B cell (primary cell): ENCODE measurements at regions not wholly inside any gene's neighbourhood (a gene's known extent, or its start where the extent isn't known, plus 50 kb on each side); places are given as distances from the start of the nearest gene placed in this dataset.

Source experiments
- ATAC-seq: fragments of 200-7000 bp; cut with Tn5 transposase; one replicate; pipeline ENCODE4 v1.10.0; 2021; ENCODE audit warnings: low read depth, mild to moderate bottlenecking, moderate number of reproducible peaks, moderate library complexity
- CTCF ChIA-PET: fragments of 350-600 bp; sonication (Branson Sonifier 250); formaldehyde crosslinking; loops from one replicate; lab custom pipeline; 2021; ENCODE audit warnings: antibody characterized with exemption, inconsistent platforms; lab: Charles Lee
- POLR2A ChIA-PET: fragments of 350-600 bp; sonication (Branson Sonifier 250); formaldehyde crosslinking; loops from one replicate; lab custom pipeline; 2021; ENCODE audit warnings: antibody characterized with exemption; lab: Charles Lee
- DNase-seq: peaks from one replicate; pipeline ENCODE4 v3.0.0; 2013
- H2AFZ ChIP-seq: 2 replicates; pipeline ENCODE4 v1.6.1; 2012; ENCODE audit warnings: mild to moderate bottlenecking, low read depth, low read length; ENCODE audit not compliant: insufficient read depth, poor library complexity, severe bottlenecking
- H3K27ac ChIP-seq, 2 donors: 1 replicate in 1 of 2; 2 replicates in 1 of 2; pipeline ENCODE4 v1.5.1; 2012 to 2013; ENCODE audit warnings: low read length in 2 of 2, mild to moderate bottlenecking in 2 of 2, moderate library complexity in 1 of 2
- H3K27me3 ChIP-seq, 4 experiments: fragments of 200-600 bp in 1 of 4; sonication (generic) in 1 of 4; replicated peaks in 1 of 4; 1 replicate in 2 of 4; 2 replicates in 2 of 4; pipeline versions ENCODE4 v1.6.1 to v1.7.0; 2013 to 2016; ENCODE audit warnings: low read length in 3 of 4, mild to moderate bottlenecking in 2 of 4, mixed read lengths in 1 of 4, moderate library complexity in 1 of 4; ENCODE audit not compliant: insufficient read depth in 4 of 4, control insufficient read depth in 3 of 4; ENCODE audit errors: control extremely low read depth in 1 of 4
- H3K36me3 ChIP-seq, 2 experiments: replicated peaks in 1 of 2; 1 replicate in 1 of 2; 2 replicates in 1 of 2; pipeline versions ENCODE4 v1.6.1 to v1.7.1; 2013; ENCODE audit warnings: low read length in 1 of 2; ENCODE audit not compliant: insufficient read depth in 2 of 2, control insufficient read depth in 1 of 2; ENCODE audit errors: control extremely low read depth in 1 of 2, extremely low read depth in 1 of 2
- H3K4me1 ChIP-seq, 2 donors: fragments of 200-600 bp in 1 of 2; sonication (generic) in 1 of 2; 1 replicate in 1 of 2; 2 replicates in 1 of 2; pipeline versions ENCODE4 v1.5.1 to v1.6.1; 2013 to 2017; ENCODE audit warnings: low read length in 2 of 2; ENCODE audit not compliant: control insufficient read depth in 2 of 2, insufficient read depth in 2 of 2
- H3K4me2 ChIP-seq: replicated peaks from 2 replicates; pipeline ENCODE3; 2012; ENCODE audit warnings: mild to moderate bottlenecking, low read depth, low read length; ENCODE audit not compliant: poor library complexity, severe bottlenecking
- H3K4me3 ChIP-seq, 5 experiments: fragments of 200-600 bp in 1 of 5; sonication (generic) in 1 of 5; 1 replicate in 3 of 5; 2 replicates in 2 of 5; pipeline versions ENCODE4 v1.5.1 to v1.7.0; 2011 to 2016; ENCODE audit warnings: low read length in 4 of 5, mild to moderate bottlenecking in 4 of 5, low read depth in 2 of 5, control low read depth in 1 of 5, moderate library complexity in 1 of 5; ENCODE audit not compliant: insufficient read depth in 1 of 5; ENCODE audit errors: control extremely low read depth in 1 of 5, extremely low read depth in 1 of 5
- H3K79me2 ChIP-seq: fragments of 200-600 bp; sonication (generic); one replicate; pipeline ENCODE4 v1.6.0; 2016; ENCODE audit warnings: low read length; ENCODE audit not compliant: control insufficient read depth, insufficient read depth
- H3K9ac ChIP-seq: fragments of 200-600 bp; sonication (generic); 2 replicates; pipeline ENCODE4 v1.6.1; 2017; ENCODE audit warnings: mild to moderate bottlenecking, low read length, moderate library complexity
- H3K9me3 ChIP-seq, 3 donors: one replicate each; pipeline versions ENCODE4 v1.6.1 to v1.7.1; 2013; ENCODE audit warnings: low read length in 2 of 3; ENCODE audit not compliant: control insufficient read depth in 2 of 3, insufficient read depth in 1 of 3; ENCODE audit errors: control extremely low read depth in 1 of 3
- H4K20me1 ChIP-seq: 2 replicates; pipeline ENCODE4 v1.6.0; 2012; ENCODE audit warnings: mild to moderate bottlenecking, low read length; ENCODE audit not compliant: insufficient read depth, control insufficient read depth, poor library complexity, severe bottlenecking
- H3K27ac Mint-ChIP-seq: one replicate; pipeline ENCODE4 v1.8.0; 2021; ENCODE audit warnings: mixed read lengths
- H3K27me3 Mint-ChIP-seq: one replicate; pipeline ENCODE4 v1.8.0; 2021; ENCODE audit warnings: mixed read lengths
- H3K4me1 Mint-ChIP-seq: one replicate; pipeline ENCODE4 v1.8.0; 2021; ENCODE audit warnings: mixed read lengths
- H3K4me3 Mint-ChIP-seq: one replicate; pipeline ENCODE4 v1.8.0; 2021; ENCODE audit warnings: mixed read lengths
- H3K9me3 Mint-ChIP-seq: one replicate; pipeline ENCODE4 v1.8.0; 2022; ENCODE audit warnings: mixed read lengths; ENCODE audit not compliant: insufficient read depth
- EZH2 ChIP-seq: IDR thresholded peaks from 2 replicates; pipeline ENCODE4 v1.6.1; 2012; ENCODE audit warnings: borderline replicate concordance, low read depth, mild to moderate bottlenecking, moderate library complexity, low read length; ENCODE audit not compliant: insufficient read depth, poor library complexity, severe bottlenecking
- WGBS: methylation state at CpG from one replicate; pipeline ENCODE4 v1.1.5; 2013; ENCODE audit warnings: missing lambda C conversion rate; ENCODE audit not compliant: insufficient coverage; 5-methylcytosine and 5-hydroxymethylcytosine counted together
- intact Hi-C: fragments of 100-400 bp; cut with micrococcal nuclease; formaldehyde crosslinking; loops from one replicate; pipeline ENCODE4 v1.10.0; 2022
- TF ChIP-seq, protein P1 (sequence below): fragments of 200-600 bp; IDR thresholded peaks from one replicate; pipeline ENCODE4 v1.8.0; 2022; ENCODE audit warnings: antibody characterized with exemption, mild to moderate bottlenecking

DNA sequence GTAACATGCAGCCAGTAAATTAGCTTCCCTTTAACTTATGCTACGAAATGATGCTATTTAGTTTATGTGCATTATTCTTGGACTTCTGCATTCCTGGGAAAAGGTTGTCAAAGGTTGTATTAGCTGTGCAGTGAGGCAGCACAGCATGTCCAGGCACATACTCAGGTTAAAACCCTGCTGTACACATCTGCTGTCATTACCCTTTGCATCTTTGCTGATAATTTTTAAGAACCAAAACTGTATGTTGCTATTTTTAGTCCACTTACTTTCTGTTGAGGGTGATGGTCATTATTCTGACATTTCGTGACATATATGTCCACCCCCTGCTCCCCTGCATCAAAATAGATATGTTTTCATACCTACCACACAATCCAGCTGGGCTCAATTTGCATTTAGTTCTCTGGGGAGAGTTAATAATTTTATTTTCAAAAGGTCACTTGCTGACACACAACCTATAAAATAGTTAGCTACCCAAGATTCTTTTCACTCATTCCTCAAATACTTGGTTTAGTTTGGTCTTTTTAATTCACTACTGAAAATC, 142.5 kb upstream of the SPACA1 start:
- intact Hi-C loops, result no loop called here
- TF ChIP-seq EZH2, result no peak
- TF ChIP-seq, protein P1, sequence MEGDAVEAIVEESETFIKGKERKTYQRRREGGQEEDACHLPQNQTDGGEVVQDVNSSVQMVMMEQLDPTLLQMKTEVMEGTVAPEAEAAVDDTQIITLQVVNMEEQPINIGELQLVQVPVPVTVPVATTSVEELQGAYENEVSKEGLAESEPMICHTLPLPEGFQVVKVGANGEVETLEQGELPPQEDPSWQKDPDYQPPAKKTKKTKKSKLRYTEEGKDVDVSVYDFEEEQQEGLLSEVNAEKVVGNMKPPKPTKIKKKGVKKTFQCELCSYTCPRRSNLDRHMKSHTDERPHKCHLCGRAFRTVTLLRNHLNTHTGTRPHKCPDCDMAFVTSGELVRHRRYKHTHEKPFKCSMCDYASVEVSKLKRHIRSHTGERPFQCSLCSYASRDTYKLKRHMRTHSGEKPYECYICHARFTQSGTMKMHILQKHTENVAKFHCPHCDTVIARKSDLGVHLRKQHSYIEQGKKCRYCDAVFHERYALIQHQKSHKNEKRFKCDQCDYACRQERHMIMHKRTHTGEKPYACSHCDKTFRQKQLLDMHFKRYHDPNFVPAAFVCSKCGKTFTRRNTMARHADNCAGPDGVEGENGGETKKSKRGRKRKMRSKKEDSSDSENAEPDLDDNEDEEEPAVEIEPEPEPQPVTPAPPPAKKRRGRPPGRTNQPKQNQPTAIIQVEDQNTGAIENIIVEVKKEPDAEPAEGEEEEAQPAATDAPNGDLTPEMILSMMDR, result no peak
- no peak for DNase-seq

GRCh38 chr6:87904011-87904410, 143.6 kb upstream of the SPACA1 start:
- no peak overlapping the region for H3K27ac Mint-ChIP-seq
- Histone ChIP-seq H3K4me1 (peaks cover 4 to 7% of the 10 kb centered on the region in 2 donors), H3K27me3 (no peaks in the 10 kb centered on the region), H3K27ac (no peak overlapping the region), H3K79me2 (no peaks in the 10 kb centered on the region), H2AFZ (no peak overlapping the region), H3K9me3 (no peaks in the 10 kb centered on the region), H4K20me1 (no peaks in the 10 kb centered on the region), H3K4me2 (no peak overlapping the region), H3K4me3 (no peak overlapping the region), H3K9ac (no peak overlapping the region), H3K36me3 (no peaks in the 10 kb centered on the region)
- intact Hi-C loops, result no loop called here
- CTCF ChIA-PET, result no interaction called here
- ATAC-seq (no peak), DNase-seq (no peak)
- no peak overlapping the region for H3K4me3 Mint-ChIP-seq
- POLR2A ChIA-PET, result no interaction called here
- no peaks in the 10 kb centered on the region for H3K27me3 Mint-ChIP-seq
- H3K9me3 Mint-ChIP-seq, result no peaks in the 10 kb centered on the region
- no peak for TF ChIP-seq EZH2
- TF ChIP-seq, protein P1, result no peak
- H3K4me1 Mint-ChIP-seq, result peaks cover 14% of the 10 kb centered on the region

More for the DNA sequence above, 142.5 kb upstream of the SPACA1 start:
- Histone ChIP-seq H3K27me3 (no peaks in the 10 kb centered on the region), H3K27ac (no peak overlapping the region), H4K20me1 (no peaks in the 10 kb centered on the region), H3K4me2 (no peak overlapping the region), H3K4me1 (peaks cover 4 to 7% of the 10 kb centered on the region in 2 donors), H3K9ac (no peak overlapping the region), H3K79me2 (no peaks in the 10 kb centered on the region), H2AFZ (no peak overlapping the region), H3K4me3 (no peak overlapping the region), H3K36me3 (no peaks in the 10 kb centered on the region), H3K9me3 (no peaks in the 10 kb centered on the region)
- no CpG with 5 or more reads among the region's 2 CpGs for WGBS
- Mint-ChIP-seq H3K9me3 (peaks cover 1% of the 10 kb centered on the region), H3K4me3 (peak overlapping the region; percentile 13), H3K27me3 (no peaks in the 10 kb centered on the region), H3K4me1 (peaks cover 15% of the 10 kb centered on the region), H3K27ac (no peak overlapping the region)
- ChIA-PET POLR2A (no interaction called here), CTCF (interaction anchor here (1.1 to 1.2 kb wide), 2 partner anchors 17 to 73 kb away, joined by 3 to 4 read pairs; no protein-coding TSS in a partner anchor)
- ATAC-seq, result peak; percentile 69
